ENCODE measurements at regions not wholly inside any gene's neighbourhood (a gene's known extent, or its start where the extent isn't known, plus 50 kb on each side); places are given as distances from the start of the nearest gene placed in this dataset.

DNA sequence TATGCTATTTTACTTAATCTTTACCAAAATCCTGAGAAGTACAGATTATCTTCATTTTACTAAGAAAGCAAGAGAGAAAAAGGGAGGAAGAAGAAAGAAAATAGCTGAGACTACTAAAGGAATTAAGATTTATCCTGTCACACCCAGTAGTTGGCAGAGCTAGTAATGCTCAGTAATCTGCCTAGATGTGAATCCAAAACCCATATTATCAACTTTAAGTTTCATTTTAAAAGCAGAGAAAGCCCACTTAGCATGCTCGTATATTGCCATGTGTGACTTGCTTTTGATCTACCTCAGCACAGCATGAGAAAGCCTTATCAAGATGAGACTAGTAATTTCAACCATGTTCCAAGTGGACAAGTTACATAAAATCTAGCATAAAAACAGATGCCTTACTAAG, 451.5 kb downstream of the TENT5A start:
- Histone ChIP-seq H3K9me3 (replicated peaks in 1 of 2; ENCODE audit: control insufficient read depth in 1 of 2, insufficient read depth in 1 of 2, low read length in 2 of 2) (no peaks in the 10 kb centered on the region), H3K4me2 (replicated peaks; ENCODE audit: extremely low read depth, low read length, poor library complexity, severe bottlenecking) (no peak overlapping the region), H3K36me3 (replicated peaks in 1 of 2; ENCODE audit: control insufficient read depth in 1 of 2, insufficient read depth in 2 of 2, low read length in 2 of 2) (no peaks in the 10 kb centered on the region), H4K20me1 (ENCODE audit: insufficient read depth, low read length) (no peaks in the 10 kb centered on the region), H3K9ac (ENCODE audit: insufficient read depth, low read length, poor library complexity, severe bottlenecking) (no peak overlapping the region), H3K4me1 (ENCODE audit: control insufficient read depth in 1 of 2, insufficient read depth in 2 of 2, low read length in 2 of 2) (no peaks in the 10 kb centered on the region), H3K4me3 (replicated peaks in 1 of 3; ENCODE audit: low read depth in 2 of 3, low read length in 3 of 3) (no peak overlapping the region), H3K27me3 (ENCODE audit: control insufficient read depth in 2 of 2, insufficient read depth in 2 of 2, low read length in 2 of 2) (no peaks in the 10 kb centered on the region), H3K27ac (ENCODE audit: low read depth in 1 of 2, low read length in 2 of 2) (no peak overlapping the region), H3K79me2 (ENCODE audit: insufficient read depth, low read length) (no peaks in the 10 kb centered on the region), H2AFZ (ENCODE audit: insufficient read depth, low read depth, low read length, poor library complexity, severe bottlenecking) (no peak overlapping the region)
- Mint-ChIP-seq H3K36me3 (no peaks in the 10 kb centered on the region), H3K4me3 (no peak overlapping the region), H3K9me3 (no peaks in the 10 kb centered on the region), H3K27me3 (ENCODE audit: low read depth in 3 of 3) (peaks cover 0 to 2% (median 0%) of the 10 kb centered on the region in 3 donors), H3K27ac (no peak overlapping the region), H3K4me1 (no peaks in the 10 kb centered on the region)
- intact Hi-C loops (cut with micrococcal nuclease): no loop called here
- no CpG with 5 or more reads among the region's 1 CpG for WGBS (ENCODE audit: insufficient coverage)
- TF ChIP-seq, protein P1, sequence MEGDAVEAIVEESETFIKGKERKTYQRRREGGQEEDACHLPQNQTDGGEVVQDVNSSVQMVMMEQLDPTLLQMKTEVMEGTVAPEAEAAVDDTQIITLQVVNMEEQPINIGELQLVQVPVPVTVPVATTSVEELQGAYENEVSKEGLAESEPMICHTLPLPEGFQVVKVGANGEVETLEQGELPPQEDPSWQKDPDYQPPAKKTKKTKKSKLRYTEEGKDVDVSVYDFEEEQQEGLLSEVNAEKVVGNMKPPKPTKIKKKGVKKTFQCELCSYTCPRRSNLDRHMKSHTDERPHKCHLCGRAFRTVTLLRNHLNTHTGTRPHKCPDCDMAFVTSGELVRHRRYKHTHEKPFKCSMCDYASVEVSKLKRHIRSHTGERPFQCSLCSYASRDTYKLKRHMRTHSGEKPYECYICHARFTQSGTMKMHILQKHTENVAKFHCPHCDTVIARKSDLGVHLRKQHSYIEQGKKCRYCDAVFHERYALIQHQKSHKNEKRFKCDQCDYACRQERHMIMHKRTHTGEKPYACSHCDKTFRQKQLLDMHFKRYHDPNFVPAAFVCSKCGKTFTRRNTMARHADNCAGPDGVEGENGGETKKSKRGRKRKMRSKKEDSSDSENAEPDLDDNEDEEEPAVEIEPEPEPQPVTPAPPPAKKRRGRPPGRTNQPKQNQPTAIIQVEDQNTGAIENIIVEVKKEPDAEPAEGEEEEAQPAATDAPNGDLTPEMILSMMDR (IDR thresholded peaks at IDR 0.05): no peak
- no peak for DNase-seq

DNA sequence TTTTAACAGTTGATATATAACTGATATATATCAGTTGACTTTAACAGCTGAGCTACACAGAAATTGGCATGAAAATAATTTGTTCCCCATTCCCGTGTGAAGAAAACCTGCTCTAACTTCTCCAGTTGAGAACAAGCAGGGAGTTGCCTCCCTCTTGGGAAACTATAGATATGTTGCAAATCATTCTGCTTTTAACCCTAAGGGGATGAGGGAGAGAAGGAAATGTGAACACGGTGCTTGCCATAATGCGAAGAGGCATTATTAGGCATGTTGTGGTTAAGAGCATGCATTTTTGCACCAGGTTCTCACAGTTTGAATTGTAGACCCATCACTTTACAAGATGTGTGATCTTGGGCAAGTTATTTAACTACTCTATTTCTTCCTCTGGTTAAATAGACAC, 453.7 kb downstream of the TENT5A start:
- H3K9me3 ChIP-seq (replicated peaks in 1 of 2; ENCODE audit: control insufficient read depth in 1 of 2, insufficient read depth in 1 of 2, low read length in 2 of 2): no peaks in the 10 kb centered on the region
- no peaks in the 10 kb centered on the region for H3K4me1 ChIP-seq (ENCODE audit: control insufficient read depth in 1 of 2, insufficient read depth in 2 of 2, low read length in 2 of 2)
- H3K36me3 ChIP-seq (replicated peaks in 1 of 2; ENCODE audit: control insufficient read depth in 1 of 2, insufficient read depth in 2 of 2, low read length in 2 of 2): no peaks in the 10 kb centered on the region
- DNase-seq: no peak
- no peak overlapping the region for H3K9ac ChIP-seq (ENCODE audit: insufficient read depth, low read length, poor library complexity, severe bottlenecking)
- no peak overlapping the region for H3K4me3 ChIP-seq (replicated peaks in 1 of 3; ENCODE audit: low read depth in 2 of 3, low read length in 3 of 3)
- H3K4me3 Mint-ChIP-seq: no peak overlapping the region
- H4K20me1 ChIP-seq (ENCODE audit: insufficient read depth, low read length): no peaks in the 10 kb centered on the region
- no CpG with 5 or more reads among the region's 3 CpGs for WGBS (ENCODE audit: insufficient coverage)
- H2AFZ ChIP-seq (ENCODE audit: insufficient read depth, low read depth, low read length, poor library complexity, severe bottlenecking): no peak overlapping the region
- intact Hi-C loops (cut with micrococcal nuclease): no loop called here
- H3K27ac ChIP-seq (ENCODE audit: low read depth in 1 of 2, low read length in 2 of 2): no peak overlapping the region
- H3K9me3 Mint-ChIP-seq: no peaks in the 10 kb centered on the region
- TF ChIP-seq, protein P1 (IDR thresholded peaks at IDR 0.05): no peak
- H3K27me3 Mint-ChIP-seq (ENCODE audit: low read depth in 3 of 3): peaks cover 0 to 2% (median 0%) of the 10 kb centered on the region in 3 donors
- H3K27me3 ChIP-seq (ENCODE audit: control insufficient read depth in 2 of 2, insufficient read depth in 2 of 2, low read length in 2 of 2): no peaks in the 10 kb centered on the region
- no peaks in the 10 kb centered on the region for H3K79me2 ChIP-seq (ENCODE audit: insufficient read depth, low read length)
- H3K27ac Mint-ChIP-seq: no peak overlapping the region
- no peak overlapping the region for H3K4me2 ChIP-seq (replicated peaks; ENCODE audit: extremely low read depth, low read length, poor library complexity, severe bottlenecking)
- H3K4me1 Mint-ChIP-seq: no peaks in the 10 kb centered on the region
- no peaks in the 10 kb centered on the region for H3K36me3 Mint-ChIP-seq

All from CD14-positive monocyte (primary cell).